ENCODE measurements at regions not wholly inside any gene's neighbourhood (a gene's known extent, or its start where the extent isn't known, plus 50 kb on each side); places are given as distances from the start of the nearest gene placed in this dataset.
"Not testable (repeated sequence)": the region's sequence is repeated elsewhere in the genome, so short reads cannot be mapped to it uniquely, and the experiment has no call there.

DNA sequence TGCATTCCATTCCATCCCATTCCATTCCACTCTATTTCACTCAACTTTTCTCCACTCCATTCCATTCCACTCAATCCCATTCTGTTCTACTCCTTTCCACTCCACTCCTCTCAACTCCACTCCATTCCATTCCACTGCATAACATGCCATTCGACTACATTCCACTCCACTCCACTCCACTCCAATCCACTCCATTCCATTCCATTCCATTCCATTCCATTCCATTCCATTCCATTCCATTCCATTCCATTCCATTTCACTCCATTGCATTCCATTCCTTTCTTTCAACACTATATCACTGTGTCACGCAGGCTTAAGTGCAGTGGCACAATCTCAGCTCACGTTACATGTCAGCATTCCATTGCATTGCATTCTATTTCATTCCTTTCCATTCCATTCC, 1430.4 kb downstream of the TSPY10 start:
- H3K4me1 Mint-ChIP-seq; POLR2A ChIA-PET; H3K27ac Mint-ChIP-seq; H3K4me3 Mint-ChIP-seq; H3K36me3 Mint-ChIP-seq (ENCODE audit: low read depth); DNase-seq; CTCF ChIA-PET; H3K27me3 Mint-ChIP-seq: not testable (repeated sequence)
- H3K9me3 Mint-ChIP-seq, result peaks cover 74% of the 10 kb centered on the region

- H3K9me3 Mint-ChIP-seq, result peaks cover 70% of the 10 kb centered on the region
- ChIA-PET POLR2A (no interaction called here), CTCF (no interaction called here)
- H3K4me1 Mint-ChIP-seq, result no peaks in the 10 kb centered on the region
- H3K4me3 Mint-ChIP-seq, result no peak overlapping the region
- DNase-seq, result no peak
- no peak overlapping the region for H3K27ac Mint-ChIP-seq
- peaks cover 12% of the 10 kb centered on the region for H3K36me3 Mint-ChIP-seq (ENCODE audit: low read depth)
- H3K27me3 Mint-ChIP-seq, result no peaks in the 10 kb centered on the region
These were observed 1445.7 kb downstream of the TSPY10 start for GRCh38 chrY:10973422-10973821.

DNA sequence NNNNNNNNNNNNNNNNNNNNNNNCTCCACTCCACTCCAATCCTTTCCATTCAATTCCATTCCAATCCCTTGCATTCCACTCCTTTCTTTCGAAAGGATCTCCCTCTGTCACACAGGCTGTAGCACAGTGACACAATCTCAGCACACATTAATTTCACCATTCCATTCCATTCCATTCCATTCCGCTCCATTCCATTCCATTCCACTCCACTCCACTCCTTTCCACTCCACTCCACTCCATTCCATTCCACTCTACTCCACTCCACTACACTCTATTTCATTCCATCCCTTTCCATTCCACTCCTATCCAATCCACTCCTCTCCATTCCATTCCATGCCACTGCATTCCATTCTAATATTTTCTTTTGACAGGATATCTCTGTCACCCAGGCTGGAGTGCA, 1459.0 kb downstream of the TSPY10 start:
- ChIA-PET POLR2A (no interaction called here), CTCF (no interaction called here)
- H3K27me3 Mint-ChIP-seq, result no peaks in the 10 kb centered on the region
- H3K4me3 Mint-ChIP-seq, result no peak overlapping the region
- DNase-seq, result no peak
- H3K9me3 Mint-ChIP-seq, result peaks cover 83% of the 10 kb centered on the region
- H3K27ac Mint-ChIP-seq, result no peak overlapping the region
- H3K36me3 Mint-ChIP-seq (ENCODE audit: low read depth), result peaks cover 10% of the 10 kb centered on the region
- no peaks in the 10 kb centered on the region for H3K4me1 Mint-ChIP-seq

GRCh38 chrY:10987626-10988025, 1459.9 kb downstream of the TSPY10 start:
- DNase-seq, result no peak
- no peak overlapping the region for H3K27ac Mint-ChIP-seq
- ChIA-PET CTCF (no interaction called here), POLR2A (no interaction called here)
- H3K9me3 Mint-ChIP-seq, result peaks cover 83% of the 10 kb centered on the region
- no peaks in the 10 kb centered on the region for H3K4me1 Mint-ChIP-seq
- H3K36me3 Mint-ChIP-seq (ENCODE audit: low read depth), result peaks cover 8% of the 10 kb centered on the region
- H3K27me3 Mint-ChIP-seq, result no peaks in the 10 kb centered on the region
- no peak overlapping the region for H3K4me3 Mint-ChIP-seq

DNA sequence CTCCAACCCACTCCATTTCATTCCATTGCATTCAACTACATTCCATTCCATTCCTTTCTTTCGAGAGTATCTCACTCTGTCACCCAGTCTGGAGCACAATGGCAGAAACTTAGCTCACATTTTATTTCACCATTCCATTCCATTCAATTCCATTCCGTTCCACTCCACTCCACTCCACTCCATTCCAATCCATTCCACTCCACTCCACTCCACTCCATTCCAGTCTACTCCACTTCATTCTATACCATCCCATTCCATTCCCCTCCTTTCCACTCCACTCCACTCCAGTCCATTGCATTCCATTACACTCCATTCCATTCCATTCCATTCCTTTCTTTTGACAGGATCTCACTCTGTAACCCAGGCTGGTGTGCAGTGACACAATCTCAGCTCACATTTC, 1466.3 kb downstream of the TSPY10 start:
- H3K27me3 Mint-ChIP-seq, result no peaks in the 10 kb centered on the region
- H3K4me1 Mint-ChIP-seq, result no peaks in the 10 kb centered on the region
- POLR2A ChIA-PET, result no interaction called here
- H3K9me3 Mint-ChIP-seq, result peaks cover 81% of the 10 kb centered on the region
- no peak for DNase-seq
- CTCF ChIA-PET, result no interaction called here
- H3K36me3 Mint-ChIP-seq (ENCODE audit: low read depth), result no peaks in the 10 kb centered on the region
- H3K27ac Mint-ChIP-seq, result no peak overlapping the region
- H3K4me3 Mint-ChIP-seq, result no peak overlapping the region

GRCh38 chrY:10999715-11000114, 1472.0 kb downstream of the TSPY10 start:
- CTCF ChIA-PET; DNase-seq; H3K4me1 Mint-ChIP-seq; H3K4me3 Mint-ChIP-seq; H3K36me3 Mint-ChIP-seq (ENCODE audit: low read depth); H3K27ac Mint-ChIP-seq; H3K27me3 Mint-ChIP-seq; POLR2A ChIA-PET: not testable (repeated sequence)
- H3K9me3 Mint-ChIP-seq, result peaks cover 55% of the 10 kb centered on the region

GRCh38 chrY:11014229-11014628, 1486.5 kb downstream of the TSPY10 start:
- Mint-ChIP-seq H3K9me3 (peaks cover 82% of the 10 kb centered on the region), H3K36me3 (ENCODE audit: low read depth) (peaks cover 13% of the 10 kb centered on the region)
- H3K27ac Mint-ChIP-seq, H3K4me3 Mint-ChIP-seq, DNase-seq, POLR2A ChIA-PET, H3K4me1 Mint-ChIP-seq, CTCF ChIA-PET, H3K27me3 Mint-ChIP-seq: not testable (repeated sequence)

- Mint-ChIP-seq H3K27me3 (no peaks in the 10 kb centered on the region), H3K27ac (no peak overlapping the region), H3K4me1 (no peaks in the 10 kb centered on the region), H3K9me3 (peaks cover 82% of the 10 kb centered on the region), H3K4me3 (no peak overlapping the region), H3K36me3 (ENCODE audit: low read depth) (peaks cover 2% of the 10 kb centered on the region)
- DNase-seq, result no peak
- ChIA-PET CTCF (no interaction called here), POLR2A (no interaction called here)
These were observed 1495.1 kb downstream of the TSPY10 start for GRCh38 chrY:11022734-11023133.

- Mint-ChIP-seq H3K27me3 (no peaks in the 10 kb centered on the region), H3K36me3 (ENCODE audit: low read depth) (peaks cover 5% of the 10 kb centered on the region)
These were observed 1516.7 kb downstream of the TSPY10 start for GRCh38 chrY:11044234-11044883.

DNA sequence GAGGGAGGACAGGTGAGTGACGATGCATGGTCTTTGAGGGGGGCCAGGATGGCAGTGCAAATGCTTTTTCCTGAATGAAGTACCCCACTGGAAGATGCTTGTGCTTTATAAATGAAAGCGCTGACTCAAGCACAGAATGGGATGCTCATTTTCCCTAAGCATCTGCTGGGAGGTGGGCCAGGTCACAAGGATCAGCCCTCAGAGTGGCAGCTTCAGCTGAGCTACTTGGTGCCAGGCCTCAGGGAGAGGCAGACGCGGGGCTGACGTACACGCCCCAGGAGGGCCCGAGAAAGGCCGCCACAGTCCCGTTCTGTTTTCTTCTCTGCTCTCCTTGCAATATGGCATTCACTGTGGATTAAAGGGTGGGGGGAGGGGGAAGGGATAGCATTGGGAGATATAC, 1535.8 kb downstream of the TSPY10 start:
- Mint-ChIP-seq H3K4me1 (no peaks in the 10 kb centered on the region), H3K27ac (no peak overlapping the region), H3K4me3 (no peak overlapping the region), H3K9me3 (peaks cover 14% of the 10 kb centered on the region), H3K36me3 (ENCODE audit: low read depth) (no peaks in the 10 kb centered on the region), H3K27me3 (no peaks in the 10 kb centered on the region)
- POLR2A ChIA-PET, result no interaction called here
- DNase-seq, result no peak
- CTCF ChIA-PET, result no interaction called here

More at GRCh38 chrY:11044234-11044883, 1516.7 kb downstream of the TSPY10 start:
- H3K9me3 Mint-ChIP-seq, result peaks cover 23% of the 10 kb centered on the region
- no peaks in the 10 kb centered on the region for H3K4me1 Mint-ChIP-seq
- H3K4me3 Mint-ChIP-seq, result no peak overlapping the region
- no peak for DNase-seq
- H3K27ac Mint-ChIP-seq, result no peak overlapping the region
- CTCF ChIA-PET, result no interaction called here
- POLR2A ChIA-PET, result no interaction called here

DNA sequence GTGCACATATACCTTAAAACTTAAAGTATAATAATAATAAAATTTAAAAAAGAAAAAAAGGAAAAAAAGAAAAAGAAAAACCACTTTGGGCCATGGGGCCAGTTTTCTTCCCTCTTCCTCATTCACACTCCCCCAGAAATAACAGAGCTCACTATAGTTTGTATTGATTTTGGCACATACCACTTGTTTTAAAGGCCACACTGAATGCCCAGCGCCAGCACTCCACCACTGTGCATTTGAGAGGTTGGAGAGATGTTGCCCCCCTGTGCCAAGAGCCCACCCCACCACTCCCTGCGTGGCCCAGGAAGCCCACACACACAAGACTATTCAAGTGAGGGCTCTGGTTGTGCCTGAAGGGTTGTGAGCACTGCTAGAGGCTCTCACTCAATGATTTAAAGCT, 1536.3 kb downstream of the TSPY10 start:
- ChIA-PET POLR2A (no interaction called here), CTCF (no interaction called here)
- DNase-seq, result no peak
- no peaks in the 10 kb centered on the region for H3K36me3 Mint-ChIP-seq (ENCODE audit: low read depth)
- no peaks in the 10 kb centered on the region for H3K4me1 Mint-ChIP-seq
- no peaks in the 10 kb centered on the region for H3K27me3 Mint-ChIP-seq
- peaks cover 14% of the 10 kb centered on the region for H3K9me3 Mint-ChIP-seq
- H3K4me3 Mint-ChIP-seq, result no peak overlapping the region
- no peak overlapping the region for H3K27ac Mint-ChIP-seq

DNA sequence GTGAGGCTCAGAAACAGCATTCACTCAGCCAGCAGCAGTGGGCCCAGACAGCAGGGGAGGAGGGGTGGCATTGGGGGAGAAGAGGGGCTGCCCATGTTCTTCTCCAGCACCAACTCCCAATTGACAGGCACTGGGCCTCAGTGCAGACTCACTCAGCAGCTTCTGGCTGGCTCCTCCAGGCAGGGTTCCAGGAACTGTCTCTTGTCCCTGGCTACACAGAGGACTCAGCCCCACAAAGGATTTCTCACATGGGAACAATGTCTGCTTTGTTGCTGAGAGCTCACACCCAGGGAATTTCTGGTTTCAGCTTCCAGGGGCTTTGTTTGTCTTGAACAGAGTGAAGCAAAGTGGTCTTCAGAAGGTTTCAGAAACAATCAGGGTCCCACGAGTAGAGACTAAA, 1536.7 kb downstream of the TSPY10 start:
- Mint-ChIP-seq H3K4me1 (no peaks in the 10 kb centered on the region), H3K27me3 (no peaks in the 10 kb centered on the region), H3K36me3 (ENCODE audit: low read depth) (no peaks in the 10 kb centered on the region), H3K4me3 (no peak overlapping the region), H3K27ac (no peak overlapping the region), H3K9me3 (peaks cover 14% of the 10 kb centered on the region)
- CTCF ChIA-PET, result no interaction called here
- POLR2A ChIA-PET, result no interaction called here
- DNase-seq, result no peak

DNA sequence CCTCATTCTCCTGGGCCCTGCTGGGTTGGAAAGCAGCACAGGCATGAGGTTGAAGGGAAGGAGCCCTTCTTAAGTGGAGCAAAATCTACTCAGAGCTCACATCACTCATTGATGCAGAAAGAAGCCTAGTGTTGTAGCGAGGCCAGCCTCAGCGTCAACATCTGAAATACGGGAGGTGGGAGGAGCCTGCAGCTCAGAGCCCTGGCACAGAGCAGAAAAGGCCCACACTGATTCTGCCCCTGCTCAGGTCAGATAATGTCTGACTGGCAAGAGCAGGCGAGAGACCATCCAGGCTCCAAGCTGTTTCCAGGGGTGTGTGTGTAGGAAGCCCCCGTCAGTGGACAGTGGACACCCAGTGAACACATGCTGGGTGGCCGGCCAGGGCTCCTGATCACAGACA, 1541.6 kb downstream of the TSPY10 start:
- H3K27ac Mint-ChIP-seq, result no peak overlapping the region
- DNase-seq, result no peak
- ChIA-PET CTCF (no interaction called here), POLR2A (no interaction called here)
- H3K36me3 Mint-ChIP-seq (ENCODE audit: low read depth), result no peaks in the 10 kb centered on the region
- H3K27me3 Mint-ChIP-seq, result no peaks in the 10 kb centered on the region
- H3K9me3 Mint-ChIP-seq, result peaks cover 12% of the 10 kb centered on the region
- no peaks in the 10 kb centered on the region for H3K4me1 Mint-ChIP-seq
- no peak overlapping the region for H3K4me3 Mint-ChIP-seq

DNA sequence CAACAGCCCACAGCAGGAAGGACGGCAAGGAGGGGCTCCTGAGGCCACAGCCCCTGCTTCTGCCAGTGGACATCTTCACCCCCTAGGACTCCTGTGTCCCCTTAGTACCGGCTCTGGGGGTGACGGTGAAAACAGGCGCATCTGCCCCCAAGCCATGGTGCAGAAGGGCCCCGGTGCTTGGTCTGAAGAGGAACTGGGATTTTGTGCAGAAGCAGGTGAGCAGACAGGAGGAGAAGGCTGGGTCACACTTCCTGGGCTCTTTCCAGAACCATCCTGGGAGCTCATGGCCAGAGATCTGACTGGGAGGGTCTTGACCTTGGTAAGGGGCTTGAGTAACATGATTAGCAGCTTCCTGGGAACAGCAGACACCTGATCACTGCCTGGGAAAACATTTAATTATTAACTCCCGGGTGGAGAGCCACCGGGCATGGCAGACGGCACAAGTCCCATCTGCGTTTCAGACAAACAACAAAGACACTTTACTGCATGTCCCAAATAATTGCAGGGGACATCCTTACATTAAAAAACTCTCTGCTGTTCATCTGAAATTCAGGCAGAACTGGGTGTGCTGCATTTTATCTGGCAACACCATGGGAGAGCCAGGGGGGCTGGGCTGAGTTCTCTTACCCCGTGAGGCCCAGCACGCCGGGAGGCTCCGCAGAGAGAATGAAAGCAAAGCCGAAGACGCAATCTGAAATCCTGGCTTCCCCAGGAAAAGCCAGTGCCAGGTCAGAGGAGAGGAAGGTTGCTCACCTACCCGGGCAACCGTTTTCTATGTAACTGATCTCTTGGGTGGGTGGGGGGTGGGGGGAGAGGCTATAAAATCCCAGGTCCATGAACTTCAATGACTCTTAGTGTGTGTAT, 1542.8 kb downstream of the TSPY10 start:
- no peak for DNase-seq
- H3K36me3 Mint-ChIP-seq (ENCODE audit: low read depth), result no peaks in the 10 kb centered on the region
- no peak overlapping the region for H3K27ac Mint-ChIP-seq
- H3K4me3 Mint-ChIP-seq, result no peak overlapping the region
- peaks cover 8% of the 10 kb centered on the region for H3K9me3 Mint-ChIP-seq
- no peaks in the 10 kb centered on the region for H3K4me1 Mint-ChIP-seq
- POLR2A ChIA-PET, result no interaction called here
- CTCF ChIA-PET, result no interaction called here
- no peaks in the 10 kb centered on the region for H3K27me3 Mint-ChIP-seq

Data from activated CD4-positive, alpha-beta T cell treated with anti-CD3 and anti-CD28 coated beads, Interleukin-2, amount 10 ng/mL, durations not matched to agents 7 days and 5 days (primary cell).